ENCODE measurements at regions not wholly inside any gene's neighbourhood (a gene's known extent, or its start where the extent isn't known, plus 50 kb on each side); places are given as distances from the start of the nearest gene placed in this dataset.

- no peak for DNase-seq (ENCODE audit: low read depth)
Measured at GRCh38 chrX:34874763-34875162, 67.8 kb upstream of the FAM47B start.

- DNase-seq (ENCODE audit: low read depth): peak; percentile 91
Measured at GRCh38 chrX:34875204-34875603, 67.4 kb upstream of the FAM47B start.

GRCh38 chrX:34877436-34877835 is 65.2 kb upstream of the FAM47B start:
- DNase-seq (ENCODE audit: low read depth): peak; percentile 73

- DNase-seq (ENCODE audit: low read depth): peak; percentile 24
Measured at GRCh38 chrX:34879346-34879745, 63.2 kb upstream of the FAM47B start.

- peak; percentile 20 for DNase-seq (ENCODE audit: low read depth)
Measured at GRCh38 chrX:34879886-34880285, 62.7 kb upstream of the FAM47B start.

- peak; percentile 88 for DNase-seq (ENCODE audit: low read depth)
Measured at GRCh38 chrX:34880656-34881055, 61.9 kb upstream of the FAM47B start.

GRCh38 chrX:34881671-34882070 is 60.9 kb upstream of the FAM47B start:
- DNase-seq (ENCODE audit: low read depth): no peak

GRCh38 chrX:34884817-34885216 is 57.8 kb upstream of the FAM47B start:
- DNase-seq (ENCODE audit: low read depth): peak; percentile 88

GRCh38 chrX:34886011-34886410 is 56.6 kb upstream of the FAM47B start:
- no peak for DNase-seq (ENCODE audit: low read depth)

GRCh38 chrX:34891391-34891790 is 51.2 kb upstream of the FAM47B start:
- no peak for DNase-seq (ENCODE audit: low read depth)
